ENCODE measurements at regions not wholly inside any gene's neighbourhood (a gene's known extent, or its start where the extent isn't known, plus 50 kb on each side); places are given as distances from the start of the nearest gene placed in this dataset.
"Not testable (repeated sequence)": the region's sequence is repeated elsewhere in the genome, so short reads cannot be mapped to it uniquely, and the experiment has no call there.

GRCh38 chr1:191438979-191439378, 719.3 kb upstream of the RGS18 start:
- Histone ChIP-seq H3K36me3 (no peaks in the 10 kb centered on the region), H3K4me1 (ENCODE audit: control insufficient read depth in 1 of 2, low read depth in 2 of 2) (no peaks in the 10 kb centered on the region), H3K9me3 (no peaks in the 10 kb centered on the region), H3K4me3 (no peak overlapping the region), H3K27me3 (replicated peaks; ENCODE audit: insufficient read depth) (no peaks in the 10 kb centered on the region), H3K27ac (no peak overlapping the region)
- ATAC-seq (ENCODE audit: insufficient number of reproducible peaks, low FRiP score, low read depth) (no peak), DNase-seq (ENCODE audit: low spot score) (no peak)
- TF ChIP-seq CTCF (IDR thresholded peaks at IDR 0.05): no peak

- not testable (repeated sequence) for H3K36me3 ChIP-seq; H3K27me3 ChIP-seq (replicated peaks; ENCODE audit: insufficient read depth); ATAC-seq (ENCODE audit: insufficient number of reproducible peaks, low FRiP score, low read depth)
These were observed 710.0 kb upstream of the RGS18 start for GRCh38 chr1:191448279-191448678.

GRCh38 chr1:191452586-191452985, 705.7 kb upstream of the RGS18 start:
- H3K36me3 ChIP-seq: no peaks in the 10 kb centered on the region
- no peak for ATAC-seq (ENCODE audit: insufficient number of reproducible peaks, low FRiP score, low read depth)
- TF ChIP-seq CTCF (IDR thresholded peaks at IDR 0.05): no peak
- no peaks in the 10 kb centered on the region for H3K27me3 ChIP-seq (replicated peaks; ENCODE audit: insufficient read depth)
- no peaks in the 10 kb centered on the region for H3K9me3 ChIP-seq
- no peak for DNase-seq (ENCODE audit: low spot score)
- no peaks in the 10 kb centered on the region for H3K4me1 ChIP-seq (ENCODE audit: control insufficient read depth in 1 of 2, low read depth in 2 of 2)
- no peak overlapping the region for H3K27ac ChIP-seq
- no peak overlapping the region for H3K4me3 ChIP-seq

More at GRCh38 chr1:191448279-191448678, 710.0 kb upstream of the RGS18 start:
- not testable (repeated sequence) for H3K4me3 ChIP-seq; DNase-seq (ENCODE audit: low spot score); H3K9me3 ChIP-seq; H3K4me1 ChIP-seq (ENCODE audit: control insufficient read depth in 1 of 2, low read depth in 2 of 2); H3K27ac ChIP-seq

GRCh38 chr1:191453487-191453886, 704.8 kb upstream of the RGS18 start:
- DNase-seq (ENCODE audit: low spot score) (no peak), ATAC-seq (ENCODE audit: insufficient number of reproducible peaks, low FRiP score, low read depth) (no peak)
- Histone ChIP-seq H3K9me3 (no peaks in the 10 kb centered on the region), H3K27ac (no peak overlapping the region), H3K36me3 (no peaks in the 10 kb centered on the region), H3K27me3 (replicated peaks; ENCODE audit: insufficient read depth) (no peaks in the 10 kb centered on the region), H3K4me1 (ENCODE audit: control insufficient read depth in 1 of 2, low read depth in 2 of 2) (no peaks in the 10 kb centered on the region), H3K4me3 (no peak overlapping the region)
- TF ChIP-seq CTCF (IDR thresholded peaks at IDR 0.05): no peak

GRCh38 chr1:191457889-191458288, 700.4 kb upstream of the RGS18 start:
- H3K9me3 ChIP-seq: no peaks in the 10 kb centered on the region
- no peak overlapping the region for H3K4me3 ChIP-seq
- no peaks in the 10 kb centered on the region for H3K27me3 ChIP-seq (replicated peaks; ENCODE audit: insufficient read depth)
- no peak for TF ChIP-seq CTCF (IDR thresholded peaks at IDR 0.05)
- H3K4me1 ChIP-seq (ENCODE audit: control insufficient read depth in 1 of 2, low read depth in 2 of 2): no peaks in the 10 kb centered on the region
- no peak overlapping the region for H3K27ac ChIP-seq
- no peak for DNase-seq (ENCODE audit: low spot score)
- no peak for ATAC-seq (ENCODE audit: insufficient number of reproducible peaks, low FRiP score, low read depth)
- H3K36me3 ChIP-seq: no peaks in the 10 kb centered on the region

- no peak for DNase-seq (ENCODE audit: low spot score)
- no peak overlapping the region for H3K27ac ChIP-seq
- no peaks in the 10 kb centered on the region for H3K9me3 ChIP-seq
- no peak for TF ChIP-seq CTCF (IDR thresholded peaks at IDR 0.05)
- H3K36me3 ChIP-seq: no peaks in the 10 kb centered on the region
- no peak for ATAC-seq (ENCODE audit: insufficient number of reproducible peaks, low FRiP score, low read depth)
- no peak overlapping the region for H3K4me3 ChIP-seq
- no peaks in the 10 kb centered on the region for H3K4me1 ChIP-seq (ENCODE audit: control insufficient read depth in 1 of 2, low read depth in 2 of 2)
- H3K27me3 ChIP-seq (replicated peaks; ENCODE audit: insufficient read depth): no peaks in the 10 kb centered on the region
These were observed 698.0 kb upstream of the RGS18 start for GRCh38 chr1:191460234-191460633.
